Fibroblast of lung (primary cell): ENCODE measurements at regions not wholly inside any gene's neighbourhood (a gene's known extent, or its start where the extent isn't known, plus 50 kb on each side); places are given as distances from the start of the nearest gene placed in this dataset.

Source experiments
- EZH2 ChIP-seq: IDR thresholded peaks from 2 replicates; pipeline ENCODE4 v1.5.1; 2012; ENCODE audit warnings: low read length, control low read depth, mild to moderate bottlenecking; ENCODE audit errors: missing control alignments
- TF ChIP-seq, protein P1 (sequence below), 2 donors: IDR thresholded peaks in 1 of 2; conservative IDR thresholded peaks in 1 of 2; 1 replicate in 1 of 2; 2 replicates in 1 of 2; pipeline ENCODE4 v1.5.1; 2011 to 2012; ENCODE audit warnings: low read length in 2 of 2, control low read depth in 1 of 2, inconsistent platforms in 1 of 2, low read depth in 1 of 2, mild to moderate bottlenecking in 1 of 2

DNA sequence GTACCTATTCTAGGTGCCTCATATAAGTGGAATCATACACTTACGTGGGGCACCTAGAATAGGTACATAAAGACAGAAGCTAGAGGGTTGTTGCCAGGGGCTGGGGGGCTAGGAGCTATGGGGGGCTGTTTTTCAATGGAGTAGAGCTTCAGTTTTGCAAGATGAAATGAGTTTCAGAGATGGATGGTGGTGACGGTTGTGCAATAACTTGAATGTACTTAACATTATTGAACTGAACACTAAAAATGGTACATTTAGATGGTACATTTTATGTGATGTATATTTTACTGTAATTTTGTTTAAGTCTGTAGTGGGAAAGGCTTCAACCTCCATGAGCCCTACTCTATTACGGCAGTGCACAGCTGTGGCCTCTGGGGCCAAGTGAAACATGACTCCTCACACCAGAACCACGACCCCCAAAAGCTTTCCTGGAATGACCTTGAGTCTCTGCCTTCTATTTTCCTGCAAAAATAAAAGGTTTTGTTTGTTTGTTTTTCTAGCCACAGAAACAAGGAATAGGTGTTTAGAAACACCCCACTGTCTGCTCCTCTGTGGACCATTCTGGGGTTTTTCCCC lies 147.3 kb upstream of the PLXNA4 start:
- TF ChIP-seq, protein P1, sequence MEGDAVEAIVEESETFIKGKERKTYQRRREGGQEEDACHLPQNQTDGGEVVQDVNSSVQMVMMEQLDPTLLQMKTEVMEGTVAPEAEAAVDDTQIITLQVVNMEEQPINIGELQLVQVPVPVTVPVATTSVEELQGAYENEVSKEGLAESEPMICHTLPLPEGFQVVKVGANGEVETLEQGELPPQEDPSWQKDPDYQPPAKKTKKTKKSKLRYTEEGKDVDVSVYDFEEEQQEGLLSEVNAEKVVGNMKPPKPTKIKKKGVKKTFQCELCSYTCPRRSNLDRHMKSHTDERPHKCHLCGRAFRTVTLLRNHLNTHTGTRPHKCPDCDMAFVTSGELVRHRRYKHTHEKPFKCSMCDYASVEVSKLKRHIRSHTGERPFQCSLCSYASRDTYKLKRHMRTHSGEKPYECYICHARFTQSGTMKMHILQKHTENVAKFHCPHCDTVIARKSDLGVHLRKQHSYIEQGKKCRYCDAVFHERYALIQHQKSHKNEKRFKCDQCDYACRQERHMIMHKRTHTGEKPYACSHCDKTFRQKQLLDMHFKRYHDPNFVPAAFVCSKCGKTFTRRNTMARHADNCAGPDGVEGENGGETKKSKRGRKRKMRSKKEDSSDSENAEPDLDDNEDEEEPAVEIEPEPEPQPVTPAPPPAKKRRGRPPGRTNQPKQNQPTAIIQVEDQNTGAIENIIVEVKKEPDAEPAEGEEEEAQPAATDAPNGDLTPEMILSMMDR (conservative IDR thresholded peaks at IDR 0.05 in 1 of 2, IDR thresholded peaks at IDR 0.05 in 1 of 2; ENCODE audit: low read depth in 1 of 2, low read length in 2 of 2) = no peak
- TF ChIP-seq EZH2 = no peak
